ENCODE measurements at regions not wholly inside any gene's neighbourhood (a gene's known extent, or its start where the extent isn't known, plus 50 kb on each side); places are given as distances from the start of the nearest gene placed in this dataset.

DNA sequence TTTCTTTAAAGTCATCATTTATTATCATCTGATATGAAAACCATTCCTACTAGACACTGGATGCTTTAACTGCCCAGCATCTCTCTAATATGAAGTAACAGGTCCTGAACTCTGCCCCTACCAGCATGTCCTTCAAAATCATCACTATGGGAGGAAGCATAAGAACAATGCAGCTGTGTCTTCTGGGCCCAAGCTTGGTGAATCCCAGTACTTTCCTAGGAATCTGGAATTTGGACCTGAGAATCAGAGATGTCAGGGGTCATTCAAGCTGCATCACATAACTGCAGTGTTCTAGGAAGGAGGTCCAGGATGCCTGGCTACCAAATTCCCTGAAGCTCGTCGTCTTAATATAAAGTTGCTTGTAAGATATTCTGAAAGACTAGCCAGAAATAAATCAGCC lies 182.7 kb downstream of the AHR start:
- DNase-seq (ENCODE audit: low read depth) = no peak

GRCh38 chr7:17485368-17485767 lies 186.9 kb downstream of the AHR start:
- no peak for DNase-seq (ENCODE audit: low read depth)

DNA sequence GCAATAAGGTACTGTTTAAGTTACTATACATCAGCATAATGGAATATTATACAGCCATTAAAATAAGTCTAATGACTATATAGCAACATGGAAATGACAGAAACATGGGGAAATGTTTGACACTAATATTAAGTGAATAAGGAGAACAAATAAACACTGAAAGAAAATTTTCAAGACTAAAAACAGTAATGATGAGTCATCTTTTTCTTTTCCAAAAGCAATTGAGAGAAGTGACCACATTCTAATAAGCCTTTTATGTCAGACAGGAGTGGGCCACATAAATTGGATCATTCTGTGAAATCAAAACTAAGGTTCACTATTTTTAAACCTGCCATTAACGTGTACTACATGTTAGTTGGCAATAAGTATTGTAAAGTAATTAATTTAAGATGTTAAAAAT lies 187.5 kb downstream of the AHR start:
- DNase-seq (ENCODE audit: low read depth) = no peak

DNA sequence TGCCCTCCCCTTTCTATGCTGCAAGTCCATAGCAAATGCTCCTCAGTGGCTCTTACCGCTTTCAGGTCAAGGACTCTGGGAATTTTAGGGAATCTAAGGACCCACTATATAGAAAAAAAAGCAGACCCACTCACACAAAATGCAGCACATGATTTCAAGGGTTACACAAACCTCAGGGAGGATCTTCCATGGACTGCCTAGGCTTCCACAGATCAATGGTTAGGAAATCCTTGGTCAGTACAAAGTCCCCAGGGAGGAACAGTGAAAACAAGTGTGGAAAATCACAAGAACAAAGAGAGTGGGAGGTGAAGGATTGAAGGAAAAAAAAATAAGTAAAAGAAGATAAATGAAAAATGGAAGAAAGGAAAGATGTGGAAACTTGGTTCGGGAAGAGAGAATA lies 188.4 kb downstream of the AHR start:
- no peak for DNase-seq (ENCODE audit: low read depth)

- no peak for DNase-seq (ENCODE audit: low read depth)
These were observed 188.9 kb downstream of the AHR start for GRCh38 chr7:17487343-17487742.

DNA sequence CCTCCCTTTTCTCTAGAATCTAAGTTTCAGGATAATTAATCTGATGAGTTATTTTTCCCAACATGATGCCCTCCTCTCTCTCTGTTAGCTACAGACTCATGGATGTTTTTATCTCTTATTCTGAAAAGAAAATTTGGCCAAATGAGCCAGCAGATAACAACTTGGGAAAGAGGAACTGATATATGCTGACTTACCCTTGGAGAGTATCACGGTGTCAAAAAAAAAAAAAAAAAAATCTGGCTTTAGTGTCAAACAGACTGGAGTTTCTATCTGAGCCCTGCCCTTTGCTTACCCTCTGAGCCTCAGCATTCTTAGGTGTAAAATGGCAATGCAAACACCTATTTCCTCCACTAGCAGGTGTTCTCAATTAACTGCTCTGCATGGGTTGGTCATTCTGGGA lies 190.4 kb downstream of the AHR start:
- DNase-seq (ENCODE audit: low read depth) = no peak

GRCh38 chr7:17489961-17490360 lies 191.5 kb downstream of the AHR start:
- DNase-seq (ENCODE audit: low read depth) = no peak

- no peak for DNase-seq (ENCODE audit: low read depth)
These were observed 192.4 kb downstream of the AHR start for GRCh38 chr7:17490825-17491224.

DNA sequence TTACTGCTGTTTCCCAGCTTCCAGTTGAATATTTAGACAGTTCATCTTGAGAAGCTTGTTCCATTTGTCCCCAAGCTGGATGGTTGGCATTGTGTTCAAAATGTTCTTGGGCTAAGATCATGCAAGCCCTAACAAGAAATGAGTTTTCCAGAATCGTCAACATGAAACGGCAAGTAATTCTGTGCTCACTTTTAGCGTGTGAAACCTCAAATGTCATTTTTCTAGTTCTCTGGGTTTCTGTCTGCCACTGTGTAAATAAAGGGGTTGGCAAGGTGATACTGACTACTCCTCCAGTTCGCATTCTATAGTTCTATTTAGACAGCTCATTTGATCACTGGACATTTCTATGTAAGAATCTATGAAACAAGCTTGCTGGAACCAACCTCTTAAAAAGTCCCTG lies 194.0 kb downstream of the AHR start:
- DNase-seq (ENCODE audit: low read depth) = no peak

DNA sequence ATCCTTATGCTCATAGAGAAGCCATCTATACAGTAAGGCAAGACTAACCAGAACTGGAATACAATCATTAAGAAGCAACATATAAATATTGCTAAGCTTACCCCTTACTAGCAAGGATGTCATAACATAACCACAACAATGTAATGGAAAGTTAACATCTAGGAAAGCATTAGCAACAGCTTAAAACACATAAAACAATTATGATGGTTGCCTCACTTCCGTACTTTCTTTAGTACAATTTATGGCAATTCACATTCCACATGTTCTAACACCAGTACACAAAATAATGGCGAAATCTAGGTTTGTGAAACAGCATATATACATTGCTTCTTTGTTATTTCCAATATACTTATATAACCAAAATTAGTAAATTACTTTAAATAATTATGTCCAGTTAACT lies 195.0 kb downstream of the AHR start:
- DNase-seq (ENCODE audit: low read depth) = no peak

- DNase-seq (ENCODE audit: low read depth) = no peak
These were observed 197.4 kb downstream of the AHR start for GRCh38 chr7:17495655-17496394.

DNA sequence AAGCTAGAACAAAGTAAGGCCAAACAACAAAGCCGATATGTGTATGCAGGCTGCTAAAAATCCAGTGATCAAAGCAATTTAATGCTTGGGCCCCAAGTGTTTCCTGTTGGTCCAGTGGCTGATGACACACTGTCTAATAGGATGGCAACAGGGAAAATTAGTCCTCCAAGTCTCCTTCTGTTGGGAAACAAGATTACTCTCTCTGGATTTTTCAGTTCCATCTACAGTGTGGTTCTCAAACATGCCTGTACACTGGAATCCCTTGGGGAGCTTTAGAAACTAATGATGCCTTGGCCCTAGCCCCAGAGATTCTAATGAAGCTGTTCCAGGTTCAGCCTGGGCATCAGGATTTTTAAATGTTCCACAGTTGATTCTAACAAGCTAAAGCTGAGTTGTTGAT lies 198.7 kb downstream of the AHR start:
- DNase-seq (ENCODE audit: low read depth) = no peak

GRCh38 chr7:17497549-17498167 lies 199.2 kb downstream of the AHR start:
- no peak for DNase-seq (ENCODE audit: low read depth)

GRCh38 chr7:17498230-17498629 lies 199.8 kb downstream of the AHR start:
- DNase-seq (ENCODE audit: low read depth) = no peak

- no peak for DNase-seq (ENCODE audit: low read depth)
These were observed 202.3 kb downstream of the AHR start for GRCh38 chr7:17500736-17501135.

GRCh38 chr7:17501441-17502212 lies 203.2 kb downstream of the AHR start:
- DNase-seq (ENCODE audit: low read depth) = no peak

GRCh38 chr7:17502213-17503060 lies 204.0 kb downstream of the AHR start:
- DNase-seq (ENCODE audit: low read depth) = no peak

DNA sequence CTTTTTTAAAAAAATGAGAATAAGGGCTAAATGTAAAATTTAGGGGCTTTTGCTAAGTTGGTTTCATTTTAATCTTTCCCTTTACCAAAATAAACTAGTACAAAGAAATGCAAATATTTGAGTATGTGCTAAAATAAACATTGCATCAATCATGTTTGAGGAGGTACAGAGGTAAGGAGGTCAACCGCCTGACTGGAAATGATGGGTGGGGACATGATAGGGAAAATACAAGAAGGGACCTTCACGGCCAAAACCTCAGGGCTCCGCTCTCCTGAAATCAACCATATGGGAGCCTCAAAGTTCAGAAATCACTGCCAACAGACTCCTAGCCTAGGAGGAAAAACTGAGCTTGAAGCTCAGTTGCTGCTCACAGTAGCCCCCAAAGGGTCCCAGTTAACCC lies 207.6 kb downstream of the AHR start:
- DNase-seq (ENCODE audit: low read depth) = peak; percentile 11

GRCh38 chr7:17506596-17506995 lies 208.1 kb downstream of the AHR start:
- DNase-seq (ENCODE audit: low read depth) = no peak

- DNase-seq (ENCODE audit: low read depth) = no peak
These were observed 209.3 kb downstream of the AHR start for GRCh38 chr7:17507717-17508116.

- DNase-seq (ENCODE audit: low read depth) = no peak
These were observed 213.8 kb downstream of the AHR start for GRCh38 chr7:17512181-17512675.

DNA sequence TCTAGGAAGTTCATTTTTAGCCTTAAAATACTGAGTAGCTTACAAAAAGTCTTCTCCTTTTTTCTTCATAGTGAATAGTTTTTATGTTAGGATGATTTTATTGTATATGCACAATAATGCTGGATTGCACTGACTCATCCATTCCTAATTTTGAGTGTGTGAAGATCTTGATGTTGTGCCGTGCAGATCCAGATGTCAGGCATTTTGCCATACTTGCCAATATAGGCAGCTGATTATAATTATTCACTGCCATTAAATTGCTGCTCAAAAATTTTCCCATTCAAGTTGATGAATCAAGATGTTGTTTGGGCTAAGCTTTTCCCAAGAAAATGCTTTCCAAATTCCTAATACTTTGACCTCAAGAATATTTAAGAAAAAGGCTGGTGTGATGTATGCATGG lies 218.3 kb downstream of the AHR start:
- DNase-seq (ENCODE audit: low read depth) = no peak
